ENCODE measurements at regions not wholly inside any gene's neighbourhood (a gene's known extent, or its start where the extent isn't known, plus 50 kb on each side); places are given as distances from the start of the nearest gene placed in this dataset.
A peak's percentile ranks its signal among the peaks of the same experiment; 100 is the strongest.

DNA sequence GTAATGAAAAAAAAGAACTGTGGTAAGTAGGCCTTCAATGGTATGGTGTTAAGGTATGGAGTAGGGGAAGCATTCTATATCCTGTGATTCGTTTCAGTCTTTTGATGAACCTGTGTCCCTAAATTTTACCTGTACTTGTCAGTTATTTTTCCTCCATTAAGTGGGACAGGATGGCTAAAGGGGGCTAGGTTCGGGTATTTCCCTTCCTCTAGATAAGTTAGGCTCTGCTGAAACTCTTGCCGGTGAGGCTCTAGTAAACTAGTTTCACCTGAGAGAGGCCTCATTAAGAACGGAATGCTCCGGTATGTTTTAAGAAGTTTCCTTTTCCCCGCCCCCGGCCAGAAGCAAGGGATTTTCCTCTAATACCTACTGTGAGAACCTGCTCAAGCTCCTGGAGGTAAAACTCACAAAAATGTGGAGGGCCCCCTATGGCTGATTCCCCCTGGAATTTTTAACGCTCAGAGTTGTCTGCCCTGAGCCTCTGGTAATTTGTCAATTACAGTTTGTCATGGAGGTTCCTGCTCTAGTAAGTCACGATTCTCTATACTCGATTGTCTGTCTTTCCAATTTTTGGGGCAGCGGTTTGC lies 87.7 kb downstream of the MACIR start:
- Mint-ChIP-seq H3K27me3 (ENCODE audit: insufficient read depth, unreplicated experiment) (no peaks in the 10 kb centered on the region), H3K4me3 (ENCODE audit: unreplicated experiment) (no peak overlapping the region), H3K36me3 (ENCODE audit: insufficient read depth, unreplicated experiment) (no peaks in the 10 kb centered on the region), H3K27ac (ENCODE audit: unreplicated experiment) (no peak overlapping the region), H3K4me1 (ENCODE audit: low read depth, unreplicated experiment) (no peaks in the 10 kb centered on the region), H3K9me3 (ENCODE audit: unreplicated experiment) (no peaks in the 10 kb centered on the region)
- no peaks in the 10 kb centered on the region for H3K36me3 ChIP-seq (ENCODE audit: control insufficient read depth, insufficient read depth, low read length)
- POLR2A ChIA-PET, result no interaction called here
- peak in 1 of 2 experiments; percentile 45 for DNase-seq
- H3K4me3 ChIP-seq (ENCODE audit: low read depth, low read length), result no peak overlapping the region
- intact Hi-C loops (cut with micrococcal nuclease; ENCODE audit: unreplicated experiment), result loop anchor here (2.0 kb wide), 1 partner anchor 31 kb away; no protein-coding TSS in a partner anchor
- H3K27me3 ChIP-seq (replicated peaks; ENCODE audit: control insufficient read depth, insufficient read depth, low read length), result no peaks in the 10 kb centered on the region
- CTCF ChIA-PET, result no interaction called here
- TF ChIP-seq, protein P1, sequence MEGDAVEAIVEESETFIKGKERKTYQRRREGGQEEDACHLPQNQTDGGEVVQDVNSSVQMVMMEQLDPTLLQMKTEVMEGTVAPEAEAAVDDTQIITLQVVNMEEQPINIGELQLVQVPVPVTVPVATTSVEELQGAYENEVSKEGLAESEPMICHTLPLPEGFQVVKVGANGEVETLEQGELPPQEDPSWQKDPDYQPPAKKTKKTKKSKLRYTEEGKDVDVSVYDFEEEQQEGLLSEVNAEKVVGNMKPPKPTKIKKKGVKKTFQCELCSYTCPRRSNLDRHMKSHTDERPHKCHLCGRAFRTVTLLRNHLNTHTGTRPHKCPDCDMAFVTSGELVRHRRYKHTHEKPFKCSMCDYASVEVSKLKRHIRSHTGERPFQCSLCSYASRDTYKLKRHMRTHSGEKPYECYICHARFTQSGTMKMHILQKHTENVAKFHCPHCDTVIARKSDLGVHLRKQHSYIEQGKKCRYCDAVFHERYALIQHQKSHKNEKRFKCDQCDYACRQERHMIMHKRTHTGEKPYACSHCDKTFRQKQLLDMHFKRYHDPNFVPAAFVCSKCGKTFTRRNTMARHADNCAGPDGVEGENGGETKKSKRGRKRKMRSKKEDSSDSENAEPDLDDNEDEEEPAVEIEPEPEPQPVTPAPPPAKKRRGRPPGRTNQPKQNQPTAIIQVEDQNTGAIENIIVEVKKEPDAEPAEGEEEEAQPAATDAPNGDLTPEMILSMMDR (IDR thresholded peaks at IDR 0.05; ENCODE audit: insufficient read depth in 1 of 2, low read depth in 1 of 2, low read length in 1 of 2, severe bottlenecking in 1 of 2, unreplicated experiment in 1 of 2), result no peak
- peaks cover 24% of the 10 kb centered on the region for H3K4me1 ChIP-seq
- H3K9me3 ChIP-seq, result no peaks in the 10 kb centered on the region
- no TSS peak for BruUV-seq (replicated peaks)

DNA sequence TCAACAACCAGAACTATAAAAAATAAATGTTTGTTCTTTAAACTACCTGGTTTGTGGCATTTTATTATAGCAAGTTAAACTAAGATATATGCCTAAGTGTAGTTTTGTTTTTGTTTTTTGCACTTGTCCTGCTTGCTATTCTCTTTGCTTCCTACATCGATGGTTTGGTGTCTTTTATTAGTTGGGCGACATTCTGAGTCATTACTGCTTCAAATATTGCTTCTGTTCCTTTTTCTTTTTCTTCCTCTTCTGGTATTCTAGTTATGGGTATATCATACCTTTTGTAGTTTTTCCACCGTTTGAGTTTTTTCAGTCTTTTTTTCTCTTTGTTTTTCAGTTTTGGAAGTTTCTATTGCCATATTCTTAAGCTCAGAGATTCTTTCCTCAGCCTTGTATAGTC lies 86.9 kb downstream of the MACIR start:
- TF ChIP-seq, protein P1 (IDR thresholded peaks at IDR 0.05; ENCODE audit: insufficient read depth in 1 of 2, low read depth in 1 of 2, low read length in 1 of 2, severe bottlenecking in 1 of 2, unreplicated experiment in 1 of 2), result no peak
- Histone ChIP-seq H3K27me3 (replicated peaks; ENCODE audit: control insufficient read depth, insufficient read depth, low read length) (no peaks in the 10 kb centered on the region), H3K36me3 (ENCODE audit: control insufficient read depth, insufficient read depth, low read length) (no peaks in the 10 kb centered on the region), H3K4me1 (peaks cover 24% of the 10 kb centered on the region), H3K4me3 (ENCODE audit: low read depth, low read length) (no peak overlapping the region), H3K9me3 (no peaks in the 10 kb centered on the region)
- intact Hi-C loops (cut with micrococcal nuclease; ENCODE audit: unreplicated experiment), result no loop called here
- CTCF ChIA-PET, result no interaction called here
- Mint-ChIP-seq H3K27me3 (ENCODE audit: insufficient read depth, unreplicated experiment) (no peaks in the 10 kb centered on the region), H3K9me3 (ENCODE audit: unreplicated experiment) (no peaks in the 10 kb centered on the region), H3K4me3 (ENCODE audit: unreplicated experiment) (no peak overlapping the region), H3K4me1 (ENCODE audit: low read depth, unreplicated experiment) (no peaks in the 10 kb centered on the region), H3K36me3 (ENCODE audit: insufficient read depth, unreplicated experiment) (no peaks in the 10 kb centered on the region), H3K27ac (ENCODE audit: unreplicated experiment) (no peak overlapping the region)
- POLR2A ChIA-PET, result no interaction called here
- DNase-seq, result no peak
- BruUV-seq (replicated peaks), result no TSS peak

DNA sequence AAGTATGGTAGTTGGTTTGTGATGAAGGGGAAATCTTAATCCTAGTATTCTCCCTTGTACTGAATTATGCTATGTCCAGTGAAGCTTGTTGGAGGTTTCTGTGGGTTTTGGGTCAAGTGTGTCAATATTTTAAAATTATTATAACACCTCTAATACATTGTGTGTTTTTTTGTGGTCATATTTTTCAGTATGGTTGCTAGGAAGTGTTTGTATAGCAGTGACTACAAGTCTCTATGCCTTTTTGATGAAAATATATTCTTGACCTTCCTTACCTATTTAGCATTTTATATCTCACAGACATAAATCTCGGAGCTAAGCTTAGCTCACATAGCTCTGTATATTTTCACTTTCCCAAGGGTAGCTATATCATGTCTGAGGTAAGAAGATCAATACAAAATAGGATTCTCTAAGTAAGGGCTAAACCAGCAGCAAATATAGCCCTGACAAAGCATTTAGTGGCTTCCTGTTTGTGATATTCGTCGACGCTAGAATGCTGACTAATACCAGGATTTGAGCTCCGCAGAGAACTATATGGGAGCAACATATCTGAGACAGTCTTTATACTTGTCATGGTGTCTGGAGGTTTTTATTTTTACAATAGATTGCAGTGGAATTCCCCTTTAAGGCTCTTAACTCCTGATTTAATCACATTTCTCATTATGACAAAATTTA lies 82.3 kb downstream of the MACIR start:
- ChIA-PET POLR2A (no interaction called here), CTCF (interaction anchor here (0.6 kb wide), 1 partner anchor 940 kb away, joined by 3 read pairs; no protein-coding TSS in a partner anchor)
- Mint-ChIP-seq H3K4me3 (ENCODE audit: unreplicated experiment) (no peak overlapping the region), H3K9me3 (ENCODE audit: unreplicated experiment) (no peaks in the 10 kb centered on the region), H3K27ac (ENCODE audit: unreplicated experiment) (no peak overlapping the region), H3K27me3 (ENCODE audit: insufficient read depth, unreplicated experiment) (no peaks in the 10 kb centered on the region), H3K4me1 (ENCODE audit: low read depth, unreplicated experiment) (no peaks in the 10 kb centered on the region), H3K36me3 (ENCODE audit: insufficient read depth, unreplicated experiment) (no peaks in the 10 kb centered on the region)
- no peaks in the 10 kb centered on the region for H3K9me3 ChIP-seq
- H3K4me3 ChIP-seq (ENCODE audit: low read depth, low read length), result no peak overlapping the region
- BruUV-seq (replicated peaks), result no TSS peak
- TF ChIP-seq, protein P1 (IDR thresholded peaks at IDR 0.05; ENCODE audit: insufficient read depth in 1 of 2, low read depth in 1 of 2, low read length in 1 of 2, severe bottlenecking in 1 of 2, unreplicated experiment in 1 of 2), result no peak
- no peaks in the 10 kb centered on the region for H3K27me3 ChIP-seq (replicated peaks; ENCODE audit: control insufficient read depth, insufficient read depth, low read length)
- no peaks in the 10 kb centered on the region for H3K4me1 ChIP-seq
- intact Hi-C loops (cut with micrococcal nuclease; ENCODE audit: unreplicated experiment), result no loop called here
- H3K36me3 ChIP-seq (ENCODE audit: control insufficient read depth, insufficient read depth, low read length), result no peaks in the 10 kb centered on the region
- DNase-seq, result no peak

All from Caco-2 (cell line).